Common myeloid progenitor, CD34-positive (primary cell): ENCODE measurements at regions not wholly inside any gene's neighbourhood (a gene's known extent, or its start where the extent isn't known, plus 50 kb on each side); places are given as distances from the start of the nearest gene placed in this dataset.

Source experiments
- CTCF ChIA-PET: fragments of 350-600 bp; sonication (Branson Sonifier 250); formaldehyde crosslinking; loops from one replicate; lab custom pipeline; 2021; ENCODE audit warnings: antibody characterized with exemption; lab: Charles Lee
- POLR2A ChIA-PET: fragments of 350-600 bp; sonication (Branson Sonifier 250); formaldehyde crosslinking; loops from one replicate; lab custom pipeline; 2021; ENCODE audit warnings: antibody characterized with exemption; lab: Charles Lee
- DNase-seq, 3 donors: peaks; one replicate each; pipeline versions ENCODE4 v3.0.0 to v3.0.0-alpha.2; 2013
- H3K27ac ChIP-seq, 2 experiments: 1 replicate in 1 of 2; 2 replicates in 1 of 2; pipeline ENCODE4 v1.7.0; 2013; ENCODE audit warnings: inconsistent platforms in 2 of 2, low read length in 2 of 2, mild to moderate bottlenecking in 2 of 2, low read depth in 1 of 2, moderate library complexity in 1 of 2; ENCODE audit not compliant: severe bottlenecking in 2 of 2, insufficient read depth in 1 of 2, poor library complexity in 1 of 2
- H3K27me3 ChIP-seq, 5 experiments: replicated peaks in 2 of 5; 1 replicate in 3 of 5; 2 replicates in 2 of 5; pipeline versions ENCODE4 v1.6.1 to v1.7.0; 2013; ENCODE audit warnings: low read length in 4 of 5, mild to moderate bottlenecking in 2 of 5, moderate library complexity in 2 of 5, inconsistent platforms in 1 of 5; ENCODE audit not compliant: insufficient read depth in 5 of 5, control insufficient read depth in 4 of 5
- H3K36me3 ChIP-seq, 4 experiments: 1 replicate in 2 of 4; 2 replicates in 2 of 4; pipeline versions ENCODE4 v1.6.1 to v1.7.0; 2013; ENCODE audit warnings: low read length in 3 of 4, control low read depth in 1 of 4, mild to moderate bottlenecking in 1 of 4; ENCODE audit not compliant: control insufficient read depth in 4 of 4, insufficient read depth in 4 of 4
- H3K4me1 ChIP-seq, 4 experiments: 1 replicate in 3 of 4; 2 replicates in 1 of 4; pipeline versions ENCODE4 v1.6.1 to v1.7.1; 2013; ENCODE audit warnings: low read length in 3 of 4, mild to moderate bottlenecking in 3 of 4, control low read depth in 1 of 4, inconsistent platforms in 1 of 4, moderate library complexity in 1 of 4; ENCODE audit not compliant: control insufficient read depth in 4 of 4, insufficient read depth in 4 of 4; ENCODE audit errors: control extremely low read depth in 1 of 4
- H3K4me3 ChIP-seq, 7 experiments: 1 replicate in 4 of 7; 2 replicates in 3 of 7; pipeline versions ENCODE4 v1.5.1 to v1.7.0; 2013; ENCODE audit warnings: mild to moderate bottlenecking in 7 of 7, low read length in 6 of 7, moderate library complexity in 6 of 7, inconsistent platforms in 2 of 7, low read depth in 2 of 7, control low read depth in 1 of 7; ENCODE audit not compliant: insufficient read depth in 4 of 7, control insufficient read depth in 1 of 7; ENCODE audit errors: extremely low read depth in 1 of 7
- H3K9me3 ChIP-seq, 5 experiments: 1 replicate in 4 of 5; 2 replicates in 1 of 5; pipeline versions ENCODE4 v1.6.1 to v1.7.1; 2013; ENCODE audit warnings: low read length in 4 of 5, mild to moderate bottlenecking in 2 of 5, inconsistent platforms in 1 of 5, low read depth in 1 of 5, moderate library complexity in 1 of 5; ENCODE audit not compliant: control insufficient read depth in 4 of 5, insufficient read depth in 2 of 5; ENCODE audit errors: control extremely low read depth in 1 of 5
- WGBS: methylation state at CpG from one replicate; pipeline ENCODE4 v1.1.5; 2013; ENCODE audit not compliant: insufficient coverage; 5-methylcytosine and 5-hydroxymethylcytosine counted together

- ChIA-PET CTCF (interaction anchor here (1.2 kb wide), 1 partner anchor 11 kb away, joined by 4 read pairs; no protein-coding TSS in a partner anchor), POLR2A (no interaction called here)
- no peaks in the 10 kb centered on the region for H3K4me1 ChIP-seq
- no peak overlapping the region for H3K4me3 ChIP-seq
- peaks cover 0 to 2% (median 0%) of the 10 kb centered on the region in 5 experiments for H3K9me3 ChIP-seq
- H3K36me3 ChIP-seq = no peaks in the 10 kb centered on the region
- no CpG with 5 or more reads among the region's 1 CpG for WGBS
- H3K27ac ChIP-seq = no peak overlapping the region
- H3K27me3 ChIP-seq = peaks cover 0 to 9% (median 0%) of the 10 kb centered on the region in 5 experiments
- no peak for DNase-seq
Measured at GRCh38 chr13:111984349-111984748, 82.6 kb upstream of the SOX1 start.

GRCh38 chr13:111990362-111990761 lies 76.6 kb upstream of the SOX1 start:
- ChIA-PET POLR2A (no interaction called here), CTCF (interaction anchor here (0.7 kb wide), 1 partner anchor 11 kb away, joined by 3 read pairs; no protein-coding TSS in a partner anchor)
- no peak for DNase-seq

GRCh38 chr13:111992911-111993310 lies 74.0 kb upstream of the SOX1 start:
- H3K9me3 ChIP-seq = peaks cover 0 to 12% (median 5%) of the 10 kb centered on the region in 5 experiments
- POLR2A ChIA-PET = no interaction called here

More at GRCh38 chr13:111990362-111990761, 76.6 kb upstream of the SOX1 start:
- Histone ChIP-seq H3K36me3 (no peaks in the 10 kb centered on the region), H3K27me3 (peaks cover 0 to 4% (median 0%) of the 10 kb centered on the region in 5 experiments), H3K4me1 (no peaks in the 10 kb centered on the region), H3K27ac (no peak overlapping the region), H3K4me3 (no peak overlapping the region), H3K9me3 (peaks cover 0 to 12% (median 5%) of the 10 kb centered on the region in 5 experiments)
- no CpG with 5 or more reads among the region's 1 CpG for WGBS

GRCh38 chr13:111993691-111994090 lies 73.3 kb upstream of the SOX1 start:
- no peak for DNase-seq
- ChIA-PET CTCF (no interaction called here), POLR2A (no interaction called here)
- Histone ChIP-seq H3K27ac (no peak overlapping the region), H3K36me3 (no peaks in the 10 kb centered on the region), H3K27me3 (peaks cover 0 to 6% (median 0%) of the 10 kb centered on the region in 5 experiments), H3K4me3 (no peak overlapping the region), H3K4me1 (no peaks in the 10 kb centered on the region), H3K9me3 (peaks cover 0 to 12% (median 5%) of the 10 kb centered on the region in 5 experiments)
- WGBS = 89% methylated on average over 3 of the region's 3 CpGs

More at GRCh38 chr13:111992911-111993310, 74.0 kb upstream of the SOX1 start:
- no peaks in the 10 kb centered on the region for H3K4me1 ChIP-seq
- DNase-seq = no peak
- H3K36me3 ChIP-seq = no peaks in the 10 kb centered on the region
- peaks cover 0 to 6% (median 0%) of the 10 kb centered on the region in 5 experiments for H3K27me3 ChIP-seq
- CTCF ChIA-PET = no interaction called here
- no peak overlapping the region for H3K4me3 ChIP-seq
- no peak overlapping the region for H3K27ac ChIP-seq

GRCh38 chr13:111994578-111994977 lies 72.4 kb upstream of the SOX1 start:
- H3K27me3 ChIP-seq = peaks cover 0 to 5% (median 0%) of the 10 kb centered on the region in 5 experiments
- DNase-seq = no peak
- ChIA-PET CTCF (no interaction called here), POLR2A (no interaction called here)
- H3K4me3 ChIP-seq = no peak overlapping the region
- H3K27ac ChIP-seq = no peak overlapping the region
- H3K4me1 ChIP-seq = no peaks in the 10 kb centered on the region
- peaks cover 0 to 10% (median 5%) of the 10 kb centered on the region in 5 experiments for H3K9me3 ChIP-seq
- no peaks in the 10 kb centered on the region for H3K36me3 ChIP-seq
- WGBS = 87% methylated on average over 10 of the region's 11 CpGs

GRCh38 chr13:111999352-111999751 lies 67.6 kb upstream of the SOX1 start:
- WGBS = 86% methylated on average over 5 of the region's 5 CpGs
- Histone ChIP-seq H3K4me3 (no peak overlapping the region), H3K27me3 (peaks cover 0 to 7% (median 0%) of the 10 kb centered on the region in 5 experiments), H3K9me3 (no peaks in the 10 kb centered on the region), H3K36me3 (no peaks in the 10 kb centered on the region), H3K27ac (no peak overlapping the region), H3K4me1 (no peaks in the 10 kb centered on the region)
- ChIA-PET CTCF (no interaction called here), POLR2A (no interaction called here)
- no peak for DNase-seq

- H3K27me3 ChIP-seq = peaks cover 0 to 6% (median 0%) of the 10 kb centered on the region in 5 experiments
- POLR2A ChIA-PET = no interaction called here
- H3K4me1 ChIP-seq = no peaks in the 10 kb centered on the region
- H3K36me3 ChIP-seq = no peaks in the 10 kb centered on the region
- no peak overlapping the region for H3K27ac ChIP-seq
- DNase-seq = no peak
- WGBS = no CpG with 5 or more reads among the region's 4 CpGs
- H3K9me3 ChIP-seq = no peaks in the 10 kb centered on the region
- no peak overlapping the region for H3K4me3 ChIP-seq
- CTCF ChIA-PET = interaction anchor here (0.8 kb wide), 1 partner anchor 11 kb away, joined by 3 read pairs; no protein-coding TSS in a partner anchor
Measured at GRCh38 chr13:112000888-112001287, 66.1 kb upstream of the SOX1 start.
